ENCODE measurements at regions not wholly inside any gene's neighbourhood (a gene's known extent, or its start where the extent isn't known, plus 50 kb on each side); places are given as distances from the start of the nearest gene placed in this dataset.

- TF ChIP-seq YY1 (IDR thresholded peaks at IDR 0.05; ENCODE audit: insufficient read depth, insufficient read length), result no peak
- TF ChIP-seq ZNF274 (IDR thresholded peaks at IDR 0.05; ENCODE audit: low read depth, low read length), result no peak
- no peak for TF ChIP-seq SUZ12 (IDR thresholded peaks at IDR 0.05; ENCODE audit: extremely low read depth, insufficient read depth, insufficient read length)
These were observed 2358.5 kb upstream of the PCDH20 start for GRCh38 chr13:63774133-63774532.
